NB4 (cell line): ENCODE measurements at regions not wholly inside any gene's neighbourhood (a gene's known extent, or its start where the extent isn't known, plus 50 kb on each side); places are given as distances from the start of the nearest gene placed in this dataset.

Source experiments
- DNase-seq: peaks from one replicate; pipeline ENCODE4 v3.0.0; 2010; ENCODE audit warnings: low read depth
- H3K4me3 ChIP-seq: one replicate; pipeline ENCODE4 v1.5.1; 2011; ENCODE audit warnings: mild to moderate bottlenecking, low read depth, low read length, moderate library complexity
- MYC ChIP-seq: IDR thresholded peaks from 2 replicates; pipeline ENCODE4 v1.6.1; 2011; ENCODE audit warnings: low read depth, low read length
- POLR2A ChIP-seq: IDR thresholded peaks from 2 replicates; pipeline ENCODE4 v1.6.1; 2011; ENCODE audit warnings: mild to moderate bottlenecking; ENCODE audit not compliant: insufficient read length; ENCODE audit errors: extremely low read depth
- TF ChIP-seq, protein P1 (sequence below): IDR thresholded peaks from one replicate; pipeline ENCODE4 v1.5.1; 2012; ENCODE audit warnings: low read depth, low read length
- TF ChIP-seq, protein P2 (sequence below): IDR thresholded peaks from 2 replicates; pipeline ENCODE4 v1.6.1; 2011; ENCODE audit warnings: low read depth, low read length

DNA sequence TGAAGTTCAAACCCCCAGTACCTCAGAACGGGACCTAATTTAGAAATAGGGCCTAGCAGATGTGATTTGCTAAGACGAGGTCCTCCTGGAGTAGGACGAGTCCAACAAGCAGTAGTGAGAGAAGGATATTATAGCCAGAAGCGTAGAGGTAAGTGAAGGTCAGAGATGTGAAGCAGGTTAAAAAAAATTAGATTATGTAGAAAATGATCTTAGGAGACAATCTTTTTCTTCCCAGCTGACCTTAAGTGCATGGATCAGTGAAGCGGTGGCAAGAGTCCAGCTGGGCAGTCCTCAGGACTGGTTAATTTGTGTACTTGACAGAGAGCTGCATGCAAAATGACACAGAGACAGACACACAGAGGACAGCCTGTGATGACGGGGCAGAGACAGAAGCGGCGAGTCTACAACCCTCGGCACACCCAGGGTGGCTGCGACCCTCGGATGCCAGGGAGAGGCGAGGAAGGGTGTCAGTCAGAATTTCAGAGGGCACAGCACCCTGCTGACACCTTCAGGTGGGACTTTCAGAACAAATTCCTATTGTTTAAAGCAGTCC, 131.4 kb upstream of the IRX4 start:
- DNase-seq, result no peak
- TF ChIP-seq POLR2A, result no peak
- TF ChIP-seq, protein P1, sequence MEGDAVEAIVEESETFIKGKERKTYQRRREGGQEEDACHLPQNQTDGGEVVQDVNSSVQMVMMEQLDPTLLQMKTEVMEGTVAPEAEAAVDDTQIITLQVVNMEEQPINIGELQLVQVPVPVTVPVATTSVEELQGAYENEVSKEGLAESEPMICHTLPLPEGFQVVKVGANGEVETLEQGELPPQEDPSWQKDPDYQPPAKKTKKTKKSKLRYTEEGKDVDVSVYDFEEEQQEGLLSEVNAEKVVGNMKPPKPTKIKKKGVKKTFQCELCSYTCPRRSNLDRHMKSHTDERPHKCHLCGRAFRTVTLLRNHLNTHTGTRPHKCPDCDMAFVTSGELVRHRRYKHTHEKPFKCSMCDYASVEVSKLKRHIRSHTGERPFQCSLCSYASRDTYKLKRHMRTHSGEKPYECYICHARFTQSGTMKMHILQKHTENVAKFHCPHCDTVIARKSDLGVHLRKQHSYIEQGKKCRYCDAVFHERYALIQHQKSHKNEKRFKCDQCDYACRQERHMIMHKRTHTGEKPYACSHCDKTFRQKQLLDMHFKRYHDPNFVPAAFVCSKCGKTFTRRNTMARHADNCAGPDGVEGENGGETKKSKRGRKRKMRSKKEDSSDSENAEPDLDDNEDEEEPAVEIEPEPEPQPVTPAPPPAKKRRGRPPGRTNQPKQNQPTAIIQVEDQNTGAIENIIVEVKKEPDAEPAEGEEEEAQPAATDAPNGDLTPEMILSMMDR, result no peak
- TF ChIP-seq, protein P2, sequence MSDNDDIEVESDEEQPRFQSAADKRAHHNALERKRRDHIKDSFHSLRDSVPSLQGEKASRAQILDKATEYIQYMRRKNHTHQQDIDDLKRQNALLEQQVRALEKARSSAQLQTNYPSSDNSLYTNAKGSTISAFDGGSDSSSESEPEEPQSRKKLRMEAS, result no peak
- no peak for TF ChIP-seq MYC
- H3K4me3 ChIP-seq, result no peak overlapping the region

DNA sequence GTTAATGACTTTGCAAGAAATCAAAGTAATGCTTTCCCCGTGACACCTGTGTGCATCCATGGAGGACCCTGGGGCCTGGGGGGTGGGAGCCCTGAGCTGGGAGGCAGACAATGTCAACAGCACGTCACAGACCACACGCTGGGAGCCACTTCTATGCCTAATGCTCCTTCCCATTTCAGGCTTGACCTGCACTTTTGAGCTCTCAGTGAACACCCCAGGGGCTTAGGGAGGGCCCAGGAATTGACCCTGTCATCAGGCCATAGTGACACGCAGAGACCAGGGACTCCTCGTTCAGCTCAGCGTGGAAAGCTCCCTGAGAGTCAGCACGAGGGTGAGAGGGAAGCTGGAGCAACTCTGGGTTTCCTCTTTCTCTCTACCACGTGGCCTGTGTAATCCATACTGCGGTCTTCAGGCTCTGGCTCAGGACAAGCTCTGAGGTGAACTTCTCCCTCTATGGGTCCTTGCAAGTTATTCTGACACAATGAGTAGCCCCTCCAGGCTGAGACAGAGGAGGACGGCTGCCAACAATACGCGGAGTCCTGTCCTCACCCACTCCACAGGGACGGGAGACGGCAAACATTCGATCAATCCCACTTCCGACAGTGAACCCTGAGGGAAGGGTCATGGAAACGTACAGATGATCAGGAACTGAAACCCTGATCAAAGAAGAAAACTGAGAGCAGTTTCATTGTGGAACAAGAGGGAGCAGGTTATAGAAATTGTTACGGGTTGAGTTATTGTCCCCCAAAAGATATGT, 130.8 kb upstream of the IRX4 start:
- DNase-seq, result peak; percentile 29
- H3K4me3 ChIP-seq, result no peak overlapping the region
- TF ChIP-seq, protein P1, result no peak
- TF ChIP-seq POLR2A (no peak), MYC (peak; percentile 21; the same call in 1 of the 2 replicates)
- TF ChIP-seq, protein P2, result peak; percentile 89

DNA sequence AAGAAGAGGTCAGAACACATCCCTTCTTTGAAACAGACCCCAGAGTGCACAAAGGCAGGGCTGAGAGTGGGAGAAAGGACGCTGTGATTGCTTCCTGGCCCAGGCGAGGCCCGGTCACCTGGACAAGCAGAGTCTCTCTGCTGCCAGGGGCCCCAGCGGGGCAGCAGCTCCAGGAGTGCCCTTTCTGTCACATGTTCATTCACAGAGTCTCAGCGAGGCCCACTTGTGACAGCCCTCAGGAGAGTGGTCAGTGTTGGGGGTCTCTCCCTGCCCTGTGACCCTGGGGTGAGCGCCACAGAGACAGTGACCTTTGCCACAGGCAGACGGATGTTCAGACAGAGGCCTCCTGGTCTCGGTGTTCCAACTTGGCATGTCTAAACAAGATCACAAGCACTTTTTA, 130.2 kb upstream of the IRX4 start:
- no peak overlapping the region for H3K4me3 ChIP-seq
- TF ChIP-seq, protein P1, result no peak
- TF ChIP-seq MYC (no peak), POLR2A (no peak)
- TF ChIP-seq, protein P2, result no peak
- DNase-seq, result no peak

- H3K4me3 ChIP-seq, result no peak overlapping the region
- TF ChIP-seq, protein P2, result no peak
- no peak for TF ChIP-seq MYC
- no peak for TF ChIP-seq POLR2A
- TF ChIP-seq, protein P1, result no peak
- no peak for DNase-seq
Measured at GRCh38 chr5:2011481-2012411, 129.0 kb upstream of the IRX4 start.

GRCh38 chr5:2010940-2011339, 128.2 kb upstream of the IRX4 start:
- TF ChIP-seq MYC (no peak), POLR2A (no peak)
- TF ChIP-seq, protein P1, result no peak
- TF ChIP-seq, protein P2, result no peak
- no peak overlapping the region for H3K4me3 ChIP-seq
- DNase-seq, result no peak
